ENCODE measurements at regions not wholly inside any gene's neighbourhood (a gene's known extent, or its start where the extent isn't known, plus 50 kb on each side); places are given as distances from the start of the nearest gene placed in this dataset.

- DNase-seq (ENCODE audit: low spot score), result no peak
- H3K4me3 ChIP-seq (ENCODE audit: low read depth in 1 of 3, low read length in 3 of 3), result no peak overlapping the region
- no peak overlapping the region for H3K9ac ChIP-seq (ENCODE audit: low read depth in 1 of 2, low read length in 2 of 2)
- H3K4me1 ChIP-seq (ENCODE audit: control insufficient read depth in 4 of 4, insufficient read depth in 4 of 4, low read length in 3 of 4), result no peaks in the 10 kb centered on the region
- 79% methylated on average over 3 of the region's 3 CpGs for WGBS
- no peak for TF ChIP-seq TAF1 (conservative IDR thresholded peaks at IDR 0.05)
- TF ChIP-seq ATF3 (IDR thresholded peaks at IDR 0.05), result no peak
- TF ChIP-seq ZBTB33 (IDR thresholded peaks at IDR 0.05), result no peak
- TF ChIP-seq SP1 (IDR thresholded peaks at IDR 0.05), result no peak
- no peak for TF ChIP-seq HNF4A (conservative IDR thresholded peaks at IDR 0.05)
- no peak for TF ChIP-seq RAD21 (IDR thresholded peaks at IDR 0.05)
- TF ChIP-seq HNF4G (IDR thresholded peaks at IDR 0.05), result no peak
- no peak for TF ChIP-seq YY1 (IDR thresholded peaks at IDR 0.05)
- no peak for TF ChIP-seq NR2F2 (IDR thresholded peaks at IDR 0.05)
- no peak for TF ChIP-seq FOXA1 (IDR thresholded peaks at IDR 0.05)
- no peak for TF ChIP-seq CTCF (IDR thresholded peaks at IDR 0.05; ENCODE audit: low read depth, low read length, missing input control)
- no peak for TF ChIP-seq RXRA (IDR thresholded peaks at IDR 0.05)
- no peak for TF ChIP-seq REST (IDR thresholded peaks at IDR 0.05)
- TF ChIP-seq MAX (IDR thresholded peaks at IDR 0.05), result no peak
- no peak for TF ChIP-seq GABPA (IDR thresholded peaks at IDR 0.05 in 1 of 2, conservative IDR thresholded peaks at IDR 0.05 in 1 of 2)
- TF ChIP-seq EGR1 (IDR thresholded peaks at IDR 0.05; ENCODE audit: low read depth in 2 of 2), result no peak
- TF ChIP-seq JUND (IDR thresholded peaks at IDR 0.05), result no peak
- H3K36me3 ChIP-seq (ENCODE audit: control insufficient read depth in 4 of 4, insufficient read depth in 3 of 4, low read depth in 1 of 4, low read length in 3 of 4), result no peaks in the 10 kb centered on the region
- H3K27me3 ChIP-seq (ENCODE audit: control insufficient read depth in 4 of 4, insufficient read depth in 4 of 4, low read length in 3 of 4), result no peaks in the 10 kb centered on the region
- no peaks in the 10 kb centered on the region for H3K9me3 ChIP-seq (ENCODE audit: control insufficient read depth in 4 of 4, low read length in 3 of 4)
- no peak overlapping the region for H3K27ac ChIP-seq (ENCODE audit: low read depth in 1 of 2, low read length in 2 of 2)
Measured at GRCh38 chr6:80489911-80490635, 383.6 kb downstream of the BCKDHB start.
